ENCODE measurements at regions not wholly inside any gene's neighbourhood (a gene's known extent, or its start where the extent isn't known, plus 50 kb on each side); places are given as distances from the start of the nearest gene placed in this dataset.
A peak's percentile ranks its signal among the peaks of the same experiment; 100 is the strongest.

- Histone ChIP-seq H3K4me3 (ENCODE audit: low read length) (no peak overlapping the region), H3K27me3 (ENCODE audit: control insufficient read depth, insufficient read depth) (no peaks in the 10 kb centered on the region), H3K9me3 (ENCODE audit: control insufficient read depth, low read length) (no peaks in the 10 kb centered on the region), H3K27ac (ENCODE audit: low read length) (no peak overlapping the region), H3K4me1 (ENCODE audit: control insufficient read depth, insufficient read depth, low read length) (peaks cover 3% of the 10 kb centered on the region)
- intact Hi-C loops (cut with DNase I): no loop called here
- 85% methylated on average over 14 of the region's 14 CpGs for WGBS
- no peak for ATAC-seq
- no peak for DNase-seq
Observed at GRCh38 chr1:55572878-55573734, 357.9 kb upstream of the USP24 start.

GRCh38 chr1:55571767-55572166 lies 356.6 kb upstream of the USP24 start:
- Histone ChIP-seq H3K27ac (ENCODE audit: low read length) (no peak overlapping the region), H3K4me1 (ENCODE audit: control insufficient read depth, insufficient read depth, low read length) (peaks cover 3% of the 10 kb centered on the region), H3K4me3 (ENCODE audit: low read length) (no peak overlapping the region), H3K9me3 (ENCODE audit: control insufficient read depth, low read length) (no peaks in the 10 kb centered on the region), H3K27me3 (ENCODE audit: control insufficient read depth, insufficient read depth) (no peaks in the 10 kb centered on the region)
- intact Hi-C loops (cut with DNase I): no loop called here
- no peak for ATAC-seq
- 87% methylated on average over 3 of the region's 3 CpGs for WGBS
- no peak for DNase-seq

GRCh38 chr1:55569417-55569816 lies 354.3 kb upstream of the USP24 start:
- intact Hi-C loops (cut with DNase I): no loop called here
- H3K9me3 ChIP-seq (ENCODE audit: control insufficient read depth, low read length): no peaks in the 10 kb centered on the region
- no peak overlapping the region for H3K27ac ChIP-seq (ENCODE audit: low read length)
- H3K4me3 ChIP-seq (ENCODE audit: low read length): no peak overlapping the region
- DNase-seq (no peak), ATAC-seq (no peak)
- H3K4me1 ChIP-seq (ENCODE audit: control insufficient read depth, insufficient read depth, low read length): no peaks in the 10 kb centered on the region
- WGBS: 81% methylated on average over 2 of the region's 2 CpGs
- no peaks in the 10 kb centered on the region for H3K27me3 ChIP-seq (ENCODE audit: control insufficient read depth, insufficient read depth)

GRCh38 chr1:55568732-55569131 lies 353.6 kb upstream of the USP24 start:
- no peak for ATAC-seq
- H3K4me1 ChIP-seq (ENCODE audit: control insufficient read depth, insufficient read depth, low read length): no peaks in the 10 kb centered on the region
- no peaks in the 10 kb centered on the region for H3K27me3 ChIP-seq (ENCODE audit: control insufficient read depth, insufficient read depth)
- H3K4me3 ChIP-seq (ENCODE audit: low read length): no peak overlapping the region
- no peak overlapping the region for H3K27ac ChIP-seq (ENCODE audit: low read length)
- no peaks in the 10 kb centered on the region for H3K9me3 ChIP-seq (ENCODE audit: control insufficient read depth, low read length)
- no peak for DNase-seq
- WGBS: 66% methylated on average over 2 of the region's 2 CpGs
- intact Hi-C loops (cut with DNase I): no loop called here

- DNase-seq: no peak
- no peak for ATAC-seq
- WGBS: 40% methylated on average over 1 of the region's 1 CpG
- intact Hi-C loops (cut with DNase I): no loop called here
- Histone ChIP-seq H3K9me3 (ENCODE audit: control insufficient read depth, low read length) (no peaks in the 10 kb centered on the region), H3K27ac (ENCODE audit: low read length) (no peak overlapping the region), H3K4me3 (ENCODE audit: low read length) (no peak overlapping the region), H3K27me3 (ENCODE audit: control insufficient read depth, insufficient read depth) (no peaks in the 10 kb centered on the region), H3K4me1 (ENCODE audit: control insufficient read depth, insufficient read depth, low read length) (peaks cover 5% of the 10 kb centered on the region)
Observed at GRCh38 chr1:55560266-55560665, 345.1 kb upstream of the USP24 start.

GRCh38 chr1:55559842-55560241 lies 344.7 kb upstream of the USP24 start:
- H3K4me3 ChIP-seq (ENCODE audit: low read length): no peak overlapping the region

GRCh38 chr1:55559161-55559611 lies 344.0 kb upstream of the USP24 start:
- ATAC-seq (no peak), DNase-seq (no peak)
- Histone ChIP-seq H3K4me3 (ENCODE audit: low read length) (no peak overlapping the region), H3K27me3 (ENCODE audit: control insufficient read depth, insufficient read depth) (no peaks in the 10 kb centered on the region), H3K4me1 (ENCODE audit: control insufficient read depth, insufficient read depth, low read length) (peaks cover 5% of the 10 kb centered on the region), H3K27ac (ENCODE audit: low read length) (peak overlapping the region; percentile 30), H3K9me3 (ENCODE audit: control insufficient read depth, low read length) (no peaks in the 10 kb centered on the region)
- WGBS: 61% methylated on average over 6 of the region's 6 CpGs
- intact Hi-C loops (cut with DNase I): no loop called here

More at GRCh38 chr1:55559842-55560241, 344.7 kb upstream of the USP24 start:
- no peak for DNase-seq
- no peaks in the 10 kb centered on the region for H3K9me3 ChIP-seq (ENCODE audit: control insufficient read depth, low read length)
- peaks cover 5% of the 10 kb centered on the region for H3K4me1 ChIP-seq (ENCODE audit: control insufficient read depth, insufficient read depth, low read length)
- 69% methylated on average over 6 of the region's 6 CpGs for WGBS
- H3K27ac ChIP-seq (ENCODE audit: low read length): no peak overlapping the region
- H3K27me3 ChIP-seq (ENCODE audit: control insufficient read depth, insufficient read depth): no peaks in the 10 kb centered on the region
- intact Hi-C loops (cut with DNase I): no loop called here
- ATAC-seq: peak in 1 of 2 donors; percentile 28

- DNase-seq: peak in 1 of 3 donors; percentile 65
- H3K9me3 ChIP-seq (ENCODE audit: control insufficient read depth, low read length): no peaks in the 10 kb centered on the region
Observed at GRCh38 chr1:55558515-55558914, 343.4 kb upstream of the USP24 start.

GRCh38 chr1:55555956-55556725 lies 341.0 kb upstream of the USP24 start:
- Histone ChIP-seq H3K4me3 (ENCODE audit: low read length) (no peak overlapping the region), H3K27ac (ENCODE audit: low read length) (no peak overlapping the region), H3K4me1 (ENCODE audit: control insufficient read depth, insufficient read depth, low read length) (peaks cover 5% of the 10 kb centered on the region), H3K9me3 (ENCODE audit: control insufficient read depth, low read length) (no peaks in the 10 kb centered on the region), H3K27me3 (ENCODE audit: control insufficient read depth, insufficient read depth) (no peaks in the 10 kb centered on the region)
- ATAC-seq (no peak), DNase-seq (no peak)
- 76% methylated on average over 10 of the region's 10 CpGs for WGBS
- intact Hi-C loops (cut with DNase I): no loop called here

More at GRCh38 chr1:55558515-55558914, 343.4 kb upstream of the USP24 start:
- no peaks in the 10 kb centered on the region for H3K27me3 ChIP-seq (ENCODE audit: control insufficient read depth, insufficient read depth)
- H3K27ac ChIP-seq (ENCODE audit: low read length): peak overlapping the region; percentile 30
- peaks cover 5% of the 10 kb centered on the region for H3K4me1 ChIP-seq (ENCODE audit: control insufficient read depth, insufficient read depth, low read length)
- intact Hi-C loops (cut with DNase I): no loop called here
- ATAC-seq: peak in 1 of 2 donors; percentile 26
- no peak overlapping the region for H3K4me3 ChIP-seq (ENCODE audit: low read length)
- WGBS: 88% methylated on average over 3 of the region's 3 CpGs

- no peak for DNase-seq
- 80% methylated on average over 3 of the region's 3 CpGs for WGBS
- Histone ChIP-seq H3K4me1 (ENCODE audit: control insufficient read depth, insufficient read depth, low read length) (peaks cover 5% of the 10 kb centered on the region), H3K27me3 (ENCODE audit: control insufficient read depth, insufficient read depth) (no peaks in the 10 kb centered on the region), H3K4me3 (ENCODE audit: low read length) (no peak overlapping the region), H3K9me3 (ENCODE audit: control insufficient read depth, low read length) (no peaks in the 10 kb centered on the region), H3K27ac (ENCODE audit: low read length) (no peak overlapping the region)
- ATAC-seq: no peak
- intact Hi-C loops (cut with DNase I): no loop called here
Observed at GRCh38 chr1:55554611-55555010, 339.4 kb upstream of the USP24 start.

GRCh38 chr1:55552636-55553035 lies 337.5 kb upstream of the USP24 start:
- ATAC-seq: no peak
- WGBS: 93% methylated on average over 3 of the region's 3 CpGs

More at GRCh38 chr1:55552636-55553035, 337.5 kb upstream of the USP24 start:
- H3K4me3 ChIP-seq (ENCODE audit: low read length): no peak overlapping the region
- no peak for DNase-seq
- H3K27ac ChIP-seq (ENCODE audit: low read length): no peak overlapping the region
- H3K27me3 ChIP-seq (ENCODE audit: control insufficient read depth, insufficient read depth): no peaks in the 10 kb centered on the region
- H3K4me1 ChIP-seq (ENCODE audit: control insufficient read depth, insufficient read depth, low read length): no peaks in the 10 kb centered on the region
- H3K9me3 ChIP-seq (ENCODE audit: control insufficient read depth, low read length): no peaks in the 10 kb centered on the region
- intact Hi-C loops (cut with DNase I): no loop called here

Measured in right cardiac atrium (tissue), 5 donors.